ENCODE measurements at regions not wholly inside any gene's neighbourhood (a gene's known extent, or its start where the extent isn't known, plus 50 kb on each side); places are given as distances from the start of the nearest gene placed in this dataset.
"Not testable (repeated sequence)": the region's sequence is repeated elsewhere in the genome, so short reads cannot be mapped to it uniquely, and the experiment has no call there.

- TF ChIP-seq POLR2AphosphoS5 (IDR thresholded peaks at IDR 0.05), result no peak
- TF ChIP-seq POLR2A (IDR thresholded peaks at IDR 0.05), result no peak
- no peak for TF ChIP-seq EP300 (IDR thresholded peaks at IDR 0.05)
- TF ChIP-seq, protein P1, sequence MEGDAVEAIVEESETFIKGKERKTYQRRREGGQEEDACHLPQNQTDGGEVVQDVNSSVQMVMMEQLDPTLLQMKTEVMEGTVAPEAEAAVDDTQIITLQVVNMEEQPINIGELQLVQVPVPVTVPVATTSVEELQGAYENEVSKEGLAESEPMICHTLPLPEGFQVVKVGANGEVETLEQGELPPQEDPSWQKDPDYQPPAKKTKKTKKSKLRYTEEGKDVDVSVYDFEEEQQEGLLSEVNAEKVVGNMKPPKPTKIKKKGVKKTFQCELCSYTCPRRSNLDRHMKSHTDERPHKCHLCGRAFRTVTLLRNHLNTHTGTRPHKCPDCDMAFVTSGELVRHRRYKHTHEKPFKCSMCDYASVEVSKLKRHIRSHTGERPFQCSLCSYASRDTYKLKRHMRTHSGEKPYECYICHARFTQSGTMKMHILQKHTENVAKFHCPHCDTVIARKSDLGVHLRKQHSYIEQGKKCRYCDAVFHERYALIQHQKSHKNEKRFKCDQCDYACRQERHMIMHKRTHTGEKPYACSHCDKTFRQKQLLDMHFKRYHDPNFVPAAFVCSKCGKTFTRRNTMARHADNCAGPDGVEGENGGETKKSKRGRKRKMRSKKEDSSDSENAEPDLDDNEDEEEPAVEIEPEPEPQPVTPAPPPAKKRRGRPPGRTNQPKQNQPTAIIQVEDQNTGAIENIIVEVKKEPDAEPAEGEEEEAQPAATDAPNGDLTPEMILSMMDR (IDR thresholded peaks at IDR 0.05), result no peak
- Histone ChIP-seq H3K36me3 (no peaks in the 10 kb centered on the region), H3K27me3 (no peaks in the 10 kb centered on the region), H3K4me1 (no peaks in the 10 kb centered on the region), H3K27ac (no peak overlapping the region), H3K9me3 (no peaks in the 10 kb centered on the region), H3K4me3 (no peak overlapping the region)
- DNase-seq (ENCODE audit: low spot score in 2 of 2), result no peak
- 51% methylated on average over 3 of the region's 3 CpGs for WGBS
Measured at GRCh38 chrX:139475432-139475831, 55.1 kb upstream of the F9 start.

DNA sequence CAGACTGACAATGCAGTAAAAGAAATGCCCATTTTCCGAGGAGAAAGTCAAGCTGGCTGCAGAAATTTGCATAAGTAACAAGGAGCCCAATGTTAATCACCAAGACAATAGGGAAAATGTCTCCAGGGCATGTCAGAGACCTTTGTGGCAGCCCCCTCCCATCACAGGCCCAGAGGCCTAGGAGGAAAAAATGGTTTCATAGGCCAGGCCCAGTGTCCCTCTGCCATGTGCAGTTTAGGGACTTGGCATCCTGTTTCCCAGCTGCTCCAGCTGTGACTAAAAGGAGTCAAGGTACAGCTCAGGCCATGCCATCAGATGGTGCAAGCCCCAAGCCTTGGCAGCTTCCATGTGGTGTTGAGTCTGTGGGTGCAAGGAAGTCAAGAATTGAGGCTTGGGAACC is 68.6 kb upstream of the F9 start:
- H3K36me3 ChIP-seq; H3K9me3 ChIP-seq; H3K27ac ChIP-seq; H3K4me1 ChIP-seq; H3K4me3 ChIP-seq; H3K27me3 ChIP-seq; DNase-seq (ENCODE audit: low spot score in 2 of 2): not testable (repeated sequence)
- WGBS, result 85% methylated on average over 1 of the region's 1 CpG

DNA sequence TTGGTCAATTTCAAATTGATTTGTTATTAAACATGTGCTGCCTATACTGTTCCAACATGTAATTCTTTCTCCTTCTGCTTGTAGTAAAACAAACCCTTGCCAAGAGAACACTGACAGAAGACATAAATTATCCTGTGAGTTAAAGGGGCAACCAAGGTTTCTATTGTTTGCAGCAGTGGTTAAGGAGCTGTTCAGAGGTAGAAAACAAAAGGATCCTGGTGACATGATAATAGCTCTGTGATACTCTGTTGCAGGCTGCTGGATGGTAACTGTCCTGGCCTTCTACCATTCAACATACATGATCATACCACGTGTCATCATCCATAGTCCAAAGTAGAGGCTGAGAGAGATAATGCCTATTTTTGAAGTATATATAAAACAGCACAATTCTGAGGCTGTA is 75.8 kb upstream of the F9 start:
- no peaks in the 10 kb centered on the region for H3K36me3 ChIP-seq
- no peak overlapping the region for H3K27ac ChIP-seq
- WGBS, result 58% methylated on average over 1 of the region's 1 CpG
- no peak for TF ChIP-seq POLR2A (IDR thresholded peaks at IDR 0.05)
- DNase-seq (ENCODE audit: low spot score in 2 of 2), result no peak
- no peak overlapping the region for H3K4me3 ChIP-seq
- no peaks in the 10 kb centered on the region for H3K9me3 ChIP-seq
- H3K4me1 ChIP-seq, result no peaks in the 10 kb centered on the region
- no peaks in the 10 kb centered on the region for H3K27me3 ChIP-seq

GRCh38 chrX:139448996-139449395 is 81.5 kb upstream of the F9 start:
- Histone ChIP-seq H3K4me3 (no peak overlapping the region), H3K36me3 (no peaks in the 10 kb centered on the region), H3K27ac (no peak overlapping the region), H3K4me1 (no peaks in the 10 kb centered on the region), H3K27me3 (no peaks in the 10 kb centered on the region), H3K9me3 (no peaks in the 10 kb centered on the region)
- WGBS, result 51% methylated on average over 2 of the region's 2 CpGs
- TF ChIP-seq EP300 (IDR thresholded peaks at IDR 0.05), result no peak
- TF ChIP-seq POLR2A (IDR thresholded peaks at IDR 0.05), result no peak
- TF ChIP-seq POLR2AphosphoS5 (IDR thresholded peaks at IDR 0.05), result no peak
- TF ChIP-seq, protein P1 (IDR thresholded peaks at IDR 0.05), result no peak
- no peak for DNase-seq (ENCODE audit: low spot score in 2 of 2)

GRCh38 chrX:139446832-139447231 is 83.7 kb upstream of the F9 start:
- Histone ChIP-seq H3K4me3 (no peak overlapping the region), H3K27ac (no peak overlapping the region), H3K27me3 (no peaks in the 10 kb centered on the region), H3K36me3 (no peaks in the 10 kb centered on the region), H3K4me1 (no peaks in the 10 kb centered on the region), H3K9me3 (no peaks in the 10 kb centered on the region)
- no peak for DNase-seq (ENCODE audit: low spot score in 2 of 2)
- WGBS, result 93% methylated on average over 40 of the region's 40 CpGs
- TF ChIP-seq, protein P1 (IDR thresholded peaks at IDR 0.05), result no peak
- TF ChIP-seq POLR2AphosphoS5 (IDR thresholded peaks at IDR 0.05), result no peak
- no peak for TF ChIP-seq EP300 (IDR thresholded peaks at IDR 0.05)
- TF ChIP-seq POLR2A (IDR thresholded peaks at IDR 0.05), result no peak

GRCh38 chrX:139429913-139430312 is 100.6 kb upstream of the F9 start:
- Histone ChIP-seq H3K4me3 (no peak overlapping the region), H3K9me3 (no peaks in the 10 kb centered on the region), H3K27me3 (no peaks in the 10 kb centered on the region), H3K4me1 (no peaks in the 10 kb centered on the region), H3K36me3 (no peaks in the 10 kb centered on the region), H3K27ac (no peak overlapping the region)
- WGBS, result 27% methylated on average over 2 of the region's 2 CpGs
- no peak for DNase-seq (ENCODE audit: low spot score in 2 of 2)
- TF ChIP-seq, protein P1 (IDR thresholded peaks at IDR 0.05), result no peak
- TF ChIP-seq POLR2A (IDR thresholded peaks at IDR 0.05) (no peak), EP300 (IDR thresholded peaks at IDR 0.05) (no peak), POLR2AphosphoS5 (IDR thresholded peaks at IDR 0.05) (no peak)
